ENCODE measurements at regions not wholly inside any gene's neighbourhood (a gene's known extent, or its start where the extent isn't known, plus 50 kb on each side); places are given as distances from the start of the nearest gene placed in this dataset.

GRCh38 chrX:79572566-79572965 is 205.4 kb upstream of the ITM2A start:
- TF ChIP-seq, protein P1, sequence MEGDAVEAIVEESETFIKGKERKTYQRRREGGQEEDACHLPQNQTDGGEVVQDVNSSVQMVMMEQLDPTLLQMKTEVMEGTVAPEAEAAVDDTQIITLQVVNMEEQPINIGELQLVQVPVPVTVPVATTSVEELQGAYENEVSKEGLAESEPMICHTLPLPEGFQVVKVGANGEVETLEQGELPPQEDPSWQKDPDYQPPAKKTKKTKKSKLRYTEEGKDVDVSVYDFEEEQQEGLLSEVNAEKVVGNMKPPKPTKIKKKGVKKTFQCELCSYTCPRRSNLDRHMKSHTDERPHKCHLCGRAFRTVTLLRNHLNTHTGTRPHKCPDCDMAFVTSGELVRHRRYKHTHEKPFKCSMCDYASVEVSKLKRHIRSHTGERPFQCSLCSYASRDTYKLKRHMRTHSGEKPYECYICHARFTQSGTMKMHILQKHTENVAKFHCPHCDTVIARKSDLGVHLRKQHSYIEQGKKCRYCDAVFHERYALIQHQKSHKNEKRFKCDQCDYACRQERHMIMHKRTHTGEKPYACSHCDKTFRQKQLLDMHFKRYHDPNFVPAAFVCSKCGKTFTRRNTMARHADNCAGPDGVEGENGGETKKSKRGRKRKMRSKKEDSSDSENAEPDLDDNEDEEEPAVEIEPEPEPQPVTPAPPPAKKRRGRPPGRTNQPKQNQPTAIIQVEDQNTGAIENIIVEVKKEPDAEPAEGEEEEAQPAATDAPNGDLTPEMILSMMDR (IDR thresholded peaks at IDR 0.05): no peak
- Mint-ChIP-seq H3K4me1 (ENCODE audit: unreplicated experiment) (no peaks in the 10 kb centered on the region), H3K9me3 (ENCODE audit: unreplicated experiment) (peaks cover 24% of the 10 kb centered on the region), H3K27me3 (ENCODE audit: unreplicated experiment) (no peaks in the 10 kb centered on the region), H3K36me3 (ENCODE audit: unreplicated experiment) (no peaks in the 10 kb centered on the region), H3K4me3 (ENCODE audit: unreplicated experiment) (no peak overlapping the region), H3K27ac (ENCODE audit: unreplicated experiment) (no peak overlapping the region)
- no peak for DNase-seq (ENCODE audit: extremely low spot score, unreplicated experiment)

- Mint-ChIP-seq H3K27me3 (ENCODE audit: unreplicated experiment) (no peaks in the 10 kb centered on the region), H3K36me3 (ENCODE audit: unreplicated experiment) (no peaks in the 10 kb centered on the region), H3K4me1 (ENCODE audit: unreplicated experiment) (no peaks in the 10 kb centered on the region), H3K27ac (ENCODE audit: unreplicated experiment) (no peak overlapping the region), H3K9me3 (ENCODE audit: unreplicated experiment) (peaks cover 28% of the 10 kb centered on the region), H3K4me3 (ENCODE audit: unreplicated experiment) (no peak overlapping the region)
- TF ChIP-seq, protein P1 (IDR thresholded peaks at IDR 0.05): no peak
- no peak for DNase-seq (ENCODE audit: extremely low spot score, unreplicated experiment)
Observed at GRCh38 chrX:79570524-79571240, 203.5 kb upstream of the ITM2A start.

GRCh38 chrX:79568309-79568708 is 201.2 kb upstream of the ITM2A start:
- Mint-ChIP-seq H3K9me3 (ENCODE audit: unreplicated experiment) (peaks cover 47% of the 10 kb centered on the region), H3K27me3 (ENCODE audit: unreplicated experiment) (no peaks in the 10 kb centered on the region), H3K27ac (ENCODE audit: unreplicated experiment) (no peak overlapping the region), H3K36me3 (ENCODE audit: unreplicated experiment) (no peaks in the 10 kb centered on the region), H3K4me1 (ENCODE audit: unreplicated experiment) (no peaks in the 10 kb centered on the region), H3K4me3 (ENCODE audit: unreplicated experiment) (no peak overlapping the region)
- TF ChIP-seq, protein P1 (IDR thresholded peaks at IDR 0.05): no peak
- no peak for DNase-seq (ENCODE audit: extremely low spot score, unreplicated experiment)

- Mint-ChIP-seq H3K36me3 (ENCODE audit: unreplicated experiment) (no peaks in the 10 kb centered on the region), H3K27me3 (ENCODE audit: unreplicated experiment) (no peaks in the 10 kb centered on the region), H3K9me3 (ENCODE audit: unreplicated experiment) (peaks cover 50% of the 10 kb centered on the region), H3K27ac (ENCODE audit: unreplicated experiment) (no peak overlapping the region), H3K4me1 (ENCODE audit: unreplicated experiment) (no peaks in the 10 kb centered on the region), H3K4me3 (ENCODE audit: unreplicated experiment) (no peak overlapping the region)
- DNase-seq (ENCODE audit: extremely low spot score, unreplicated experiment): no peak
- TF ChIP-seq, protein P1 (IDR thresholded peaks at IDR 0.05): no peak
Observed at GRCh38 chrX:79564362-79564761, 197.2 kb upstream of the ITM2A start.

DNA sequence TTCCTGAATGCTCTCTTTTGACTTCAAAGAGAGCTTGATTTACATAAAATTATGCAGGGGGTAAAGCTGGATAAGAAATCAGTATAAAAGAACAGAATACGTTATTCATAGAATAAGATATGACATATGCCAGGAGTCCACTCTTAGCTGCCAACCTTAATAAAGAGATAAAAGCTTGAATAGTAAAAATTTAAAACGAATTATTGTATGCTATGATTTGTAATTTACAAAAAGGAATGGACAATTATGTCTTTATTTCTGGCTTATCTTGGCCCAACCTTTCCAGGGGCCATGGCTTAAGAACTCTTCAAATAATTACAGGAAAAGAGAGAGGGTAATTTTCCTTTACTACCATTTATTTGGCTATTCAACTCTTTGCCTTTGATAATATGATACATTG is 192.2 kb upstream of the ITM2A start:
- Mint-ChIP-seq H3K4me3 (ENCODE audit: unreplicated experiment) (no peak overlapping the region), H3K9me3 (ENCODE audit: unreplicated experiment) (peaks cover 28% of the 10 kb centered on the region), H3K27me3 (ENCODE audit: unreplicated experiment) (no peaks in the 10 kb centered on the region), H3K36me3 (ENCODE audit: unreplicated experiment) (no peaks in the 10 kb centered on the region), H3K27ac (ENCODE audit: unreplicated experiment) (no peak overlapping the region), H3K4me1 (ENCODE audit: unreplicated experiment) (no peaks in the 10 kb centered on the region)
- TF ChIP-seq, protein P1 (IDR thresholded peaks at IDR 0.05): no peak
- no peak for DNase-seq (ENCODE audit: extremely low spot score, unreplicated experiment)

Data from osteocyte (in vitro differentiated cells).